Mesothelial cell of epicardium (in vitro differentiated cells): ENCODE measurements at regions not wholly inside any gene's neighbourhood (a gene's known extent, or its start where the extent isn't known, plus 50 kb on each side); places are given as distances from the start of the nearest gene placed in this dataset.

ENCODE experiments used
- DNase-seq, 2 experiments: peaks; one replicate each; pipeline ENCODE4 v3.0.0; 2021; ENCODE audit warnings: low spot score in 2 of 2; ENCODE audit not compliant: unreplicated experiment in 2 of 2
- H3K27ac Mint-ChIP-seq: 2 replicates; pipeline ENCODE4 v1.8.0; 2021; ENCODE audit warnings: mixed read lengths
- H3K27me3 Mint-ChIP-seq: 2 replicates; pipeline ENCODE4 v1.8.0; 2021; ENCODE audit warnings: low read depth, mixed read lengths
- H3K36me3 Mint-ChIP-seq: 2 replicates; pipeline ENCODE4 v1.8.0; 2021; ENCODE audit warnings: mixed read lengths
- H3K4me1 Mint-ChIP-seq: 2 replicates; pipeline ENCODE4 v1.8.0; 2021; ENCODE audit warnings: mixed read lengths
- H3K4me3 Mint-ChIP-seq: 2 replicates; pipeline ENCODE4 v1.8.0; 2021; ENCODE audit warnings: mild to moderate bottlenecking, moderate library complexity, mixed read lengths
- H3K9me3 Mint-ChIP-seq: 2 replicates; pipeline ENCODE4 v1.8.0; 2021; ENCODE audit warnings: mixed read lengths
- CTCF ChIP-seq: fragments of 200-600 bp; sonication (generic); IDR thresholded peaks from one replicate; pipeline ENCODE4 v1.5.0; 2021; ENCODE audit warnings: antibody characterized with exemption; ENCODE audit not compliant: unreplicated experiment

DNA sequence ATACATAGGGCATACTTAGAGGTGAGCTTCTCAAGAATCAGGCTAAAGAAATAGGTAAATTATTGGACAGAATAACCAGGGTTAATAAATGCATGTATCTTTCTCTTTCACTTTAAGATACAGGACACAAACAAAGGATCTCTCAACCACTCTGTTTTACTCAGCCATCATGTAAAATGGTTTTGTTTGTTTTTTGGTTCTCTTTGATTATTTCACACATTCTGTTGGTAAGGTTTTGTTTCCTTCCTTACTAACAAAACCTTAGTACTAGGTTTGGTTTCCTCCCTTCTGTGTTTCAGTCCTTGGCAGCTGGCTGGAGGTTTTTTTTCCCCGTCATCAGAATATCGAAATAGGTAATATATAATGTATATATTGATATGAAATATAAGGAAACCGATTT, 1506.8 kb upstream of the TMEFF2 start:
- Mint-ChIP-seq H3K4me3 (no peak overlapping the region), H3K4me1 (peaks cover 5% of the 10 kb centered on the region), H3K36me3 (no peaks in the 10 kb centered on the region), H3K27ac (no peak overlapping the region), H3K27me3 (no peaks in the 10 kb centered on the region), H3K9me3 (no peaks in the 10 kb centered on the region)
- TF ChIP-seq CTCF = no peak
- no peak for DNase-seq

DNA sequence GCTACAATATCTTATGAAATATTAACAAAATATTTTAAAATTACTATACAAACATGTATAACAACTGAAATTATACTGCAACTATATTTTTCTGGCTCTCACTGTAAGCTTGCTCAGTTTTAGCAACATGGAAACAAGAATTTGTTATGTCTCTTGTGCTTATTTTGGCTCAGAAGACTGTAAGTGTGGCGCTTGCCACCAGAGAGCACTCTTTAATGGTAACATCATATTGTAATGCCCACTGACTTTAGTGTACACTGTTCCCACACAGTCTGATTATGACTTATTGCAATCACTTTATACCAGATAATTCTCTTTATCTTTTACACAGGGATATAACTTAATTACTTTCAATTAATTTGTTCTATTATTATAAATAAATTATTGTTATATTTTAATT, 1500.6 kb upstream of the TMEFF2 start:
- no peaks in the 10 kb centered on the region for H3K27me3 Mint-ChIP-seq
- DNase-seq = no peak
- H3K36me3 Mint-ChIP-seq = no peaks in the 10 kb centered on the region
- H3K4me3 Mint-ChIP-seq = no peak overlapping the region
- no peak overlapping the region for H3K27ac Mint-ChIP-seq
- TF ChIP-seq CTCF = no peak
- peaks cover 5% of the 10 kb centered on the region for H3K4me1 Mint-ChIP-seq
- no peaks in the 10 kb centered on the region for H3K9me3 Mint-ChIP-seq

- H3K9me3 Mint-ChIP-seq = no peaks in the 10 kb centered on the region
- H3K27me3 Mint-ChIP-seq = no peaks in the 10 kb centered on the region
- TF ChIP-seq CTCF = no peak
- H3K4me1 Mint-ChIP-seq = peaks cover 2% of the 10 kb centered on the region
- no peak overlapping the region for H3K27ac Mint-ChIP-seq
- no peaks in the 10 kb centered on the region for H3K36me3 Mint-ChIP-seq
- no peak overlapping the region for H3K4me3 Mint-ChIP-seq
- DNase-seq = no peak
These were observed 1499.0 kb upstream of the TMEFF2 start for GRCh38 chr2:193693758-193694157.

DNA sequence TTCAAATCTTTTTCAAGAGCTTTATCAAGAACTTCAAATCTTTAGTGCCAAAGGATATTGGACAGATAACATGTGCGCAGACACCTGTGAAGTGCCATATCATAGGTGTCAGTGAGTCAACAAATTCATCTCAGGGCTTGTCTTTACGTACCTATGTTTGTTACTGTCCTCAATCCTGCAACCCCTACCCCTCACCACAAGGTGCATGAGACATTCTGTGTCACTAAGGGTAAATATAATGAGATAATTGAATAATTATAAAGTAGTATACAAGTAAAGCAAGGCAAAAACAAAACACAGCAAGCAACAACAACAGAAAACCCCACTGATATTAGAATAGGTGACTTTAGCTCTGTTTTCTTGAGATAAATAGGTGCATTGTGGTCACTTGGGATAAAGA, 1495.8 kb upstream of the TMEFF2 start:
- no peak for DNase-seq
- Mint-ChIP-seq H3K9me3 (no peaks in the 10 kb centered on the region), H3K27ac (no peak overlapping the region), H3K36me3 (no peaks in the 10 kb centered on the region), H3K27me3 (no peaks in the 10 kb centered on the region), H3K4me1 (peaks cover 5% of the 10 kb centered on the region), H3K4me3 (no peak overlapping the region)
- TF ChIP-seq CTCF = no peak

DNA sequence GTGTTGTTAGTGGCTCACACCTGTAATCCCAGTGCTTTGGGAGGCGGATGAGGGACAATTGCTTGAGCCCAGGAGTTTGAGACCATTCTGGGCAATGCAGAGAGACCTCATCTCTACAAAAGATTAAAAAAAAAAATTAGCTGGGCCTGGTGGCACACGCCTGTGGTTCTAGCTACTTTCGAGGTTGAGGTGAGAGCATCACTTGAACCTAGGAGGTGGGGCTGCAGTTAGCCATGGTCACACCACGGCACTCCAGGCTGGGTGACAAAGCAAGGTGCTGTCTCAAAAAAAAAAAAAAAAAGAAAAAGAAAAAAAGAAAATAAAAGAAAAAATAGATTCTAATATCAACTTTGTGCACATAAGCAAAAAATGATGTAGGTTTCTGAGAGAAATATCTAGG, 1492.5 kb upstream of the TMEFF2 start:
- no peaks in the 10 kb centered on the region for H3K36me3 Mint-ChIP-seq
- no peak overlapping the region for H3K27ac Mint-ChIP-seq
- H3K4me3 Mint-ChIP-seq = no peak overlapping the region
- TF ChIP-seq CTCF = no peak
- H3K4me1 Mint-ChIP-seq = peaks cover 23% of the 10 kb centered on the region
- no peaks in the 10 kb centered on the region for H3K27me3 Mint-ChIP-seq
- no peak for DNase-seq
- no peaks in the 10 kb centered on the region for H3K9me3 Mint-ChIP-seq

GRCh38 chr2:193679847-193680246, 1485.1 kb upstream of the TMEFF2 start:
- H3K4me3 Mint-ChIP-seq = no peak overlapping the region
- peaks cover 7% of the 10 kb centered on the region for H3K9me3 Mint-ChIP-seq
- H3K27ac Mint-ChIP-seq = no peak overlapping the region
- no peaks in the 10 kb centered on the region for H3K27me3 Mint-ChIP-seq
- peaks cover 11% of the 10 kb centered on the region for H3K4me1 Mint-ChIP-seq
- DNase-seq = no peak
- TF ChIP-seq CTCF = no peak
- H3K36me3 Mint-ChIP-seq = peaks cover 3% of the 10 kb centered on the region
